GM19328 (cell line): ENCODE measurements at regions not wholly inside any gene's neighbourhood (a gene's known extent, or its start where the extent isn't known, plus 50 kb on each side); places are given as distances from the start of the nearest gene placed in this dataset.

ENCODE experiments used
- ATAC-seq: cut with Tn5 transposase; IDR thresholded peaks from one replicate; pipeline ENCODE4 v1.9.1; 2021; ENCODE audit warnings: mild to moderate bottlenecking, moderate library complexity; ENCODE audit not compliant: unreplicated experiment

DNA sequence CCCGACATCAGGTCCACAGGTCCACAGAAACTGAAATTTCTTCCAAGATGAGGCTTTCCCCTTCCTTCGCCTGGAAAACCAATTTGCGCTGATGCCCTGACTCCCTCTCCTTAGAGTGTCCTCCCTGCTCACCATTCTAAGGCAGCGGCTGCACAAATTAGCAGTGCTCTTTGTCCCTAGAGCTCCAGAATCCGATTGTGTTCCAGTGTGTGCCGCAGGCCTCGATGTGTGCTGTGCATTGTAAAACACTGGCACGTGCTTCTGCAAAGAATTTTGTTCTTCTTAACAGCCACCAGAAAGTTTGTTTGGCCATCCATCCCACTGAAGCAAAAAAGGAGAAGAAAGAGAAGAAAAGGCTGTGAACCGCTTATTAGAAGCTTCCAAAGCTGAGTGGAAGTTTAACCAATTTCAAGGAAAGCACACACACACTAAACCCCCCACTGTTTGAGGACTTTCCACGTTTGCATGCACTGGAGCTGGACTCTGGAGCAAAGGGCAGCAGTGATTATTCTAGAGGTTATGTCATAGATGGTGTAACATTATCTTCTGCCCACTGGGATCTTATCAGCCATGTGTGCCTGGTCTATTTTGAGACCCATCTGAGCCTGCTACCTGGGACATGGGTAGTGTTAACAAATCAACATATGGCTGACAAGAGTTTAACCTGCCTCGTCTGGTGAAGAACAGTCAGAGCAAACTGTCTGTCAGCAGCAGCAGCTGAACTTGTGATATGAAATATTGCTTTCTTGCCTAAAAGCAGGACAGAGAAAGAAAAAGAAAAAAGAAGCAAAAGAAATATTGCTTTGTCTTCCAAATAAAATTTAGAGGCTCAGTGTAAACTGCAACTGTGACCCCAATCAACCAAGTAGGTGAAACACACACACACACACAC is 64.9 kb upstream of the RREB1 start:
- ATAC-seq, result no peak

DNA sequence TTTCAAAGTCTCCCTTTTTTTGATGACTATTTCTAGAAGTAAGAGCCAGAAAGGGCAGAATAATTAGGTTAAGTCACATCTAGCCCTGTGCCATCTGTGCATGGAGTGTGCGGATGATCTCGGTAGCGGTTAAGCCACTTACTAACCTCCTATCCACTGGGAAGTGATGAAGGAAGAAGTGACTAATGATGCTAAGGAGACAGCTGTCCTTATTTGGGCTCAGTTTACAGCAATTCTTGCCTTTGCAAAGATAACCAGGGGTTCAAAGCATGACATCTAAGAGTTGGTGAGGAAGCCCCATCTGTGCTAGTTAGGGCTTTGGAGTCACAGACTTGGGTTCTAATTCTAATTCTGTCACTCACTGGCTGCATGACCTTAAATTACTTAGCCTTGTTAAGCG is 62.4 kb upstream of the RREB1 start:
- no peak for ATAC-seq

DNA sequence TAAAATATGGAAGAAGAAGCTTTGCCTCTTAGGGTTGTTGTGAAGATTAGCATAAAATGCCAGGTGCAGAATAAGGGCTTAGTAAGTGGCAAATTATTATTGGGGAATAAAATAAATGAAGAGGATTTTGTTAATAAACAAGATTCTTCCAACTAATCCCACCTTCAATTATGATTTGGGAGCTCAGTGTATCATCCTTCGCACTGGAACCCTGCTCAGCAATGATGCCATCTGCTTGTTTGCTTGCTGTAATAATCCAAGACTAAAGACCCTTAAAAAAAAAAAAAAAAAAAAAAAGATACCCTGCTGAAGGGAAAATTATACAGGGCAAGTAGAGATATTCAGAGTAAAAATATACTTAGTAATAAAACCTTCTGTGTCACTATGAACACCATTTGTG is 62.0 kb upstream of the RREB1 start:
- no peak for ATAC-seq

DNA sequence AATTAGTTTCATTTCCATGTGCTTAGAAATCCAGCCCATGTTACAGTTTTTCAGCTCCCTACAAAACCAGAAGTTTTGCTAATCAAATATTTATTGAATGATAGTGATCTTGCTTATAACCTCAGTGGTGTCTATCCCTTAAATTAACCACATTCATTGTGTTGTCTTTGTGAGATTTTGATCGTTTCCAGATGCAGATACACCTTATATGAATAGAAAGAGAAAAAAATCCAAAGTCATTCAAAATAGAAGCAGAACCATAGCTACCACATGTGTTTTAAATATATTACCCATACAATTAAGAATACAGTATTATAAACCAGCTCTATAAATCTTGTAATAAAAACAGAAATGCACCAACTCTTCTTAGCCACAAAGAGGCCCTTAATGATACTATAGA is 60.6 kb upstream of the RREB1 start:
- no peak for ATAC-seq

DNA sequence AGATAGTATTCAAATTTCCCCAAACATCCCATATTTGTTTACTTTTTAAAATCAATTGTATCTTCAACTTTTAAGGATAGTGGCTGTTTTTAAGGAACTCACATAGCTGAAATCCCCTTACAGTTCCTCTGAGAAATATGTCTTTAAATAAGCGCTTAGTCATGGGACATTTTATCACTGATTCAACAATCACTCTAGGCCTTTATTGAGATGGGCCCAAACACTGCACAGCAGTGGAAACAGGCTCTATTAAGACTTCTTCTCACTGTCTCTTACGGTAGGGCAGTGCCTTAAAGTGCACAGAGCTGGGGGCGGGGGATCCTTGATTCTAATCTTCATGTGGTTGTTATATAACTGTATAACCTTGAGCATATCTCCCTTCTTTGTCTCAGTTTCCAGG is 59.8 kb upstream of the RREB1 start:
- ATAC-seq, result no peak

DNA sequence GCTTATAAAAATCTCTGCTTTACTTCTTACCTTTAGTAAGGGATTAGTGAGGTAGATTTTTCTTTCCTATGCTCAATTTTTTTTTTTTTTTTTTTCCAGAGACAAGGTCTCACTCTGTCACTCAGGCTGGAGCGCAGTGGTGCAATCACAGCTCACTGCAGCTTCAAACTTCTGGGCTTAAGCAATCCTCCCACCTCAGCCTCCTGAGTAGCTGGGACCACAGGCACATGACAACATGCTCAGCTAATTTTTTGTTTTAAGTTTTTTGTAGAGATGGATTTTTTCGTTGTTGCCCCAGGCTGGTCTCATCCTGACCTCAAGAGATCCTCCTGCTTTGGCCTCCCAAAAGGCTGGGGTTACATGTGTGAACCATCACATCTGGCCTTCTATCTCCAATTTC is 58.9 kb upstream of the RREB1 start:
- no peak for ATAC-seq

DNA sequence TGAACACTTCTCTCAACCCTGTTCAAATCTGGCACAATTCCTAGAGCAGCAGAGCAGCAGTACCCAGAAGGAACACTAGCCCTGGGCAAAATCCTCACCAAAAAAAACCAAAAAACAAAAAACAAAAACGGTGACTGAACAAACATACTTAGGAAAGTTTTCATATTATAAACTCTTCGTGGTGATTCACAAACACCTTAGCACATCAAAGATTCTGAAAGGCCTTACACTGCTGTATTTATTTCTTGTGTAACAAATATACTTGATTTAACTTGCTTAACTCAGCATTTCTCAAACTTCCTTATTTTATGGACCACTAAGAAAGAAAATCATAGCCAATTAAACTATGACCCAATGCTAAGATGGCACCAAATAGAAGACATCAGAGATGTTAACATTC is 57.8 kb upstream of the RREB1 start:
- no peak for ATAC-seq

DNA sequence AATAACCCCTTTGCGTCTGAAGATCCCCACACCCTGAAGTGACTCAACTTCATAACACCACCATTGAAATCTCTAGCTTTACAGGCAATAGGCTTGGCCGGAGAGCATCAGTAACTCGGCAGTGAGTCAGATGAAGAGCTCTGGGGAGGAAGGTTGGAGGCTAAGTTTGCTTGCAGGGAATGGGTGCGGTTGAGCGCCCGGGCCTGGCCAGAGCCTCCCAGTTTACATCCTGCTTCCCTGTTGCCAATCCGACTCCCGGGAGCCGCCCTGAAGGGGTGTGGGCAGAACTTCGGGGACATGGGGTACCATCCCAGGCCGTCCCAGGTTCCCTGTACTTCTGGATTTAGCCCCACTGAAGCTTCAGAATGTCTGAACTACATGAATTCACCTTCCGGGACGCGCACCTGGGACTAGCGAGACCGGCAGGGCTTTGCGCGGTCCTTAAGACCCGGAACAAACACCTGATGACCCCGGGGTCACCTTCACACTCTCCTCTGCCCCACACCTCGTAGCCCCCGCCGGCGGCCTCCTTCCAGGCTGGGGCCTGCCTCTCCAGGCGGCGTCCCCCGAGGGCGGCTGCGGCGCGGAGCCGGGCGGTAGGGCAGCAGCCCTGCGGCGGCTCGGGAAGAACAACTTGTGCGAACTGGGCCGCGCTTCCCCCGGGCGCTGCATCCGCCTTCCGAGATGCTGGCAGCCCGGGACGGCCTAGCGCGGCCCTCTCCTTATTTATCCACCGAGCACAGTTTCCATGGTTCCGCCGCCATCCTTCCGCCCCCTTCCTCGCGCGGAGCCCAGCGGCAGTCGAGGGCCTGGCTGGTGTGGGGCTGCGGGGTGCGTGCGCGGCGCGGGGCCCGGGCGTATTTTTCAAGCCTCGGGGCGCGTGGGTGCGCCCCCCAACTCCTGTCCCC is 56.6 kb upstream of the RREB1 start:
- ATAC-seq, result no peak

DNA sequence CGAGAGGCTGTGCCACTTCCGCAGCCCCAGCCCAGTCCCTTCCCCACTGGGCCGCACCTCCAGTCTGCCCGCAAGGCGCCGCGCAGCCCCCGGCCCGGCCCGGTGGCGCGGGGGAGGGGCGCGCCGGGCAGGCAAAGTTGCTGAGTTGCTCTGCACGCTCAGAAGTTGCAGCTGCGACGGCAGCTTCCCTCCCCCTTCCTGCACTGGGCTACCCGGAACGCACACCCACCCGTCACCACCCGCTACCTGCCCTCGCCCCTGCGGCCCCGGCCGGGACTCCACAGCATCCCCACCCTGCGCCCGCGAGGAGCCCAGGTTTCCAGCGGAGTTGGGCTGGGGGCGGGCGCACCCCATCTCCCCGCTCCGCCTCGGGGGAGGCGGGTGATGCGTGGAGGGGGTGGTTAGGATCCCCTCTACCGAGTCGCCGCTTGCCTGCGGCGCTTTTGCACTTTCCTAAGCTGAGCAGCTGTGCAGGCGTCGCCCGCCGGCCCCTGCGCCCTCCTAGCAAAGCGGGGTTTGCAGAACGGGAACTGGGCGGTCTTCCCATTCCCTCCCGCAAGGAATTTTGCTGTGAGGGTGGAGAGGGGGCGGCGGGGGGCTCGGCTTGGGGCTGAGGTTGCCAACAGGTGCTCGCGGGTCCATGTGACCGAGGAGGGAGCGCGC is 55.9 kb upstream of the RREB1 start:
- ATAC-seq, result no peak

DNA sequence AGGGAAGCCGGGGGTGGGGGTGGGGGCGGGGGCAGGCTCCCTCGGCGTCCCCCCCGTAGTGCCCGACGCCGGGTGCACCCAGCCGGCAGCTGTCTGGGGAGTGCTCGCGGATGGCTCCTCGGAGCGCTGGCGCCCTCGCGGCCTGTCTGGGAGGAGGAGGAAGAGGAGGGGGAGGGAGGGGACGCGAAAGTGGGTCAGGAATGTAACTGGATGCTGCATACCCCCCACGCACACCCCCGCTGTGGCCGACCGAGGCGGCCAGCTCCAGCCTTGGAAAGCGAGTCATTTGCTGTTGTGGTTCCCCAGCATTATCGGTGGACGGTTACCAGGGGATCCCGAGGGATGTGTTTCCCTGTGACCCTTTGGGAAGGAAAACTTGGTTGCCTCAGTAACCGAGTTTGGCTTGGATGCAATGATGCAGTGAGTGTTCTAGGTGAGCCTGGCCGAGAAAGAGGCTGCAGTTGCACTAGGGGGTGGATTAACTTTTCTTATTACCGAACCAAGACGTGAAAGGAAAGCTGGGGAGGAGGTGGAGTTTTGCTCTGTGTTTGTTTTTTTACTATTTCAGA is 55.2 kb upstream of the RREB1 start:
- no peak for ATAC-seq

DNA sequence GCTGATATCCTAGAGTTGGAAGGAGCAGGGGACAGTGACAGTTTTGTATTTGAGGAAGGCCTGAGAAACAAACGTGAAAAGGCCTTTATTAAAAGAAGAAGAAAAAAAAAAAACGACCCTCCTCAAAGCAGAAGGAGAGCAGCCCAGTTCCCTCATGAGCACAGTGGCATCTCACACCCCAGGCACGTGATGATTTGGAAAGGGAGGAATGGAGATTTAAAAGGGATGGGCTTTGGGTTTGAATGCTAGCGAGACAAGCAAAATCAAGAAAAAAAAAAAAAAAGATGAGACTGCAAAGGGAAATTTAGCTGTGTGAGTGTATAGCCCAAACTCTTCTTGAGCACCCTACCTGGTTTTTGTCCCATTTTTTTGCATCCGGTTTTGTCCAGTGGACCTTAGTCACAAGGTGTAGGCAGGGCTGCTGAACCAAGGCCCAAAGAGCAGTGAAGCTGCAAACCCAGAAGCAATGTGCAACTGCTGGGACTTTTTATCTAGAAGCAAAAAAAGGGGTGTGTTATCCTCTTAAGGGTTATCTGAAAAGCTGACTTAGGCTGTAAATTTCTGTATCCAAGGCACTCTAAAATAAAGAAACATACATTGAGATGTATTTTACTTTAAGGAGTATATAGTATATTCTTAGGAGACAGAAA is 54.5 kb upstream of the RREB1 start:
- ATAC-seq, result no peak
